Activated T-helper 1 cell treated with anti-CD3 and anti-CD28 coated beads, Interleukin-12 subunit alpha, Interleukin-12 subunit beta, Interleukin-2, Interleukin-4 antibody, amounts not matched to agents 30 ng/mL and 10 ng/mL and 1 ng/mL, durations not matched to agents 14 hours and 24 hours and 36 hours (primary cell): ENCODE measurements at regions not wholly inside any gene's neighbourhood (a gene's known extent, or its start where the extent isn't known, plus 50 kb on each side); places are given as distances from the start of the nearest gene placed in this dataset.
"Not testable (repeated sequence)": the region's sequence is repeated elsewhere in the genome, so short reads cannot be mapped to it uniquely, and the experiment has no call there.

Experiments
- DNase-seq: peaks from one replicate; pipeline ENCODE4 v3.0.0; 2021; ENCODE audit warnings: low spot score
- H3K27ac Mint-ChIP-seq: one replicate; pipeline ENCODE4 v1.8.0; 2021; ENCODE audit warnings: mild to moderate bottlenecking, mixed read lengths
- H3K27me3 Mint-ChIP-seq: one replicate; pipeline ENCODE4 v1.8.0; 2022; ENCODE audit warnings: mild to moderate bottlenecking, moderate library complexity, mixed read lengths; ENCODE audit not compliant: insufficient read depth
- H3K36me3 Mint-ChIP-seq: one replicate; pipeline ENCODE4 v1.8.0; 2021; ENCODE audit warnings: low read depth, mixed read lengths
- H3K4me1 Mint-ChIP-seq: one replicate; pipeline ENCODE4 v1.8.0; 2021; ENCODE audit warnings: low read depth, mixed read lengths
- H3K4me3 Mint-ChIP-seq: one replicate; pipeline ENCODE4 v1.8.0; 2021; ENCODE audit warnings: mild to moderate bottlenecking, moderate library complexity, mixed read lengths
- H3K9me3 Mint-ChIP-seq: one replicate; pipeline ENCODE4 v1.8.0; 2021; ENCODE audit warnings: mixed read lengths
- intact Hi-C: fragments of 100-400 bp; cut with micrococcal nuclease; formaldehyde crosslinking; loops from one replicate; pipeline ENCODE4 v1.15.1; 2024

DNA sequence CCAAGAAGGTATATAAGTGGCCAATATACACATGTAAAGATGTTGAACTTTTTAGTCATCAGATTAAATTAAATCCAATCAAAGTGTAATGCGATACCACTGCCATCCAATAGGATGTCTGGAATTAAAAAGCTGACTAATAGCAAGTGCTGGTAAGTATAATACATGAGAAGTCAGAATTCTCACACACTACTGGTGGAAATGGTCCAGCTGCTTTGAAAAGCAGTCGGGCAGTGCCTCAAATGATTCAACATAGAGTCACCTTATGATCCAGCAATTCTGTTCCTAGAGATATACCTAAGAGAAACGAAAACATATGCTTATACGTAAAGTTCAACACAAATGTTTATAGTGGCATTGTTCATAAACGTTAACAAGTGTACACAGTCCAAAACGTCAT lies 124.1 kb upstream of the MYT1L start:
- DNase-seq: no peak
- peaks cover 2% of the 10 kb centered on the region for H3K27me3 Mint-ChIP-seq
- H3K27ac Mint-ChIP-seq: no peak overlapping the region
- H3K4me3 Mint-ChIP-seq: no peak overlapping the region
- no peaks in the 10 kb centered on the region for H3K9me3 Mint-ChIP-seq
- no peaks in the 10 kb centered on the region for H3K36me3 Mint-ChIP-seq
- intact Hi-C loops: no loop called here
- no peaks in the 10 kb centered on the region for H3K4me1 Mint-ChIP-seq

DNA sequence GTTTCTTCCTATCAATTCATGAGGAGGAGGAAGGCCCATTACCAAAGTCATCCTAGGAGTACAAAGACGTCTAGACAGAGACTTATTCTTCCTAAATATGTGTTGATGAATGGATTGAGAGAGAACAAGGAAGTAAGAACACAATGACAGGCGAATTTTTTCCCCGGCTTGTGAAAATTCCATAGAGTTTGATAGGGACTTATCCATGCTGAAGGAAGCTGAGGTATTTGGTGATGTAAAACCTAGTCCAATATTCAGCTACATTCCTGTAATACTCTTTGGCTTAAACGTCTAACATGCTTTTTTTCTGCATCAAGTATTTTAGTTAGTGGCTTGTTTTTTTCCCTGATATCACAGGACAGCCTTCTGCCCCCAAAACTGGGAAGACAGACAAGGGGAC lies 121.9 kb upstream of the MYT1L start:
- intact Hi-C loops: no loop called here
- no peaks in the 10 kb centered on the region for H3K9me3 Mint-ChIP-seq
- no peak overlapping the region for H3K27ac Mint-ChIP-seq
- H3K27me3 Mint-ChIP-seq: no peaks in the 10 kb centered on the region
- no peak for DNase-seq
- H3K36me3 Mint-ChIP-seq: no peaks in the 10 kb centered on the region
- no peaks in the 10 kb centered on the region for H3K4me1 Mint-ChIP-seq
- H3K4me3 Mint-ChIP-seq: no peak overlapping the region

DNA sequence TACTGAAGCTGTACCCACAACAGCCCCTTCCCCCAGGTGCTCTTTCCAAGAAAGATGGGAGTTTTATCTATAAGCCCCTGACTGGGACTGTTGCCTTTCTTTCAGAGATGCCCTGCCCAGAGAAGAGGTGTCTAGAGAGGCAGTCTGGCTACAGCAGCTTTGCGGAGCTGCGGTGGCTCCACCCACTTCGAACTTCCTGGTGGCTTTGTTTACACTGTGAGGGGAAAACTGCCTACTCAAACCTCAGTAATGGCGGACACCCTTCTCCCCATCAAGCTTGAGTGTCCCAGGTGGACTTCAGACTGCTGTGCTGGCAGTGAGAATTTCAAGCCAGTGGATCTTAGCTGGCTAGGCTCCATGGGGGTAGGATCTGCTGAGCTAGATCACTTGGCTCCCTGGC lies 120.2 kb upstream of the MYT1L start:
- H3K4me1 Mint-ChIP-seq, H3K27me3 Mint-ChIP-seq, DNase-seq, H3K9me3 Mint-ChIP-seq, H3K36me3 Mint-ChIP-seq, intact Hi-C loops, H3K27ac Mint-ChIP-seq, H3K4me3 Mint-ChIP-seq: not testable (repeated sequence)

DNA sequence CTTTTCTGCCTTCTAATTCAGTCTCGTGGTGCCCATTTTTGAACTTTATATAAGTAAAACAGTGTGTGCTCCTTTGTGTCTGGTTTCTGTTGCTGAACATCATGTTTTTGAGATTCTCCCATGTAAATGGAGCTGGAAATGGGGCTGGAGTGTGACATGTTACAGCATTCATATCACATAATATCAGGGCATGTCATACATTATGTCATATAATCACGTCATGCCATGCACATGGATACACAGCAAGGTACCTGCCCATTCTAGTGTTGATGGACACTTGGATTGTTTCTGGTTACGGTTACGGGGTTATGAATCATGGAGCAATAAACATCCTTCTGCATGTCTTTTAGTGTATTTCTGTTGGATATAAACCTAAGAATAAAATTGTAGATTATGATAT lies 117.1 kb upstream of the MYT1L start:
- no peak for DNase-seq
- intact Hi-C loops: no loop called here
- Mint-ChIP-seq H3K36me3 (no peaks in the 10 kb centered on the region), H3K27ac (no peak overlapping the region), H3K9me3 (no peaks in the 10 kb centered on the region), H3K27me3 (no peaks in the 10 kb centered on the region), H3K4me1 (no peaks in the 10 kb centered on the region), H3K4me3 (no peak overlapping the region)

DNA sequence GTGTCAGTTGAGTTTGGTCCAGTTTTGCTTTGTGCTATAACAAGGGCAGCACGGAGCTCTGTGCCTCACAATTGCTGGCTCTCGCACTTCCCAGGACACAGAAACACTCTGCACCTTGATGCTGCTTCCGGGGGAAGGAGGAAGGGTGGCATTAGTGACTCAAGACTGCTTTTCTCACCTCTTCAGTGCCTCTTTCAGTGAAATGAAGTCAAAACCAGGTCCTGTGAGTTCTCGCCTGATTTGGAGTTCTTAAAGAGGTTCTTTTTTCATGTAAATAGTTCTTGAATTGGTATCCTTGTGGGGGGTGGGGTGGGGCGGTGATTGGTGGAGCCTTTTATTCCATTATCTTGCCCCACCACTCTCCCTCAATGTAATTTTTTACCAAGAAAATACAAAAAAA lies 91.5 kb upstream of the MYT1L start:
- intact Hi-C loops: no loop called here
- no peaks in the 10 kb centered on the region for H3K36me3 Mint-ChIP-seq
- no peaks in the 10 kb centered on the region for H3K27me3 Mint-ChIP-seq
- no peak overlapping the region for H3K4me3 Mint-ChIP-seq
- H3K27ac Mint-ChIP-seq: no peak overlapping the region
- H3K4me1 Mint-ChIP-seq: no peaks in the 10 kb centered on the region
- H3K9me3 Mint-ChIP-seq: no peaks in the 10 kb centered on the region
- no peak for DNase-seq

DNA sequence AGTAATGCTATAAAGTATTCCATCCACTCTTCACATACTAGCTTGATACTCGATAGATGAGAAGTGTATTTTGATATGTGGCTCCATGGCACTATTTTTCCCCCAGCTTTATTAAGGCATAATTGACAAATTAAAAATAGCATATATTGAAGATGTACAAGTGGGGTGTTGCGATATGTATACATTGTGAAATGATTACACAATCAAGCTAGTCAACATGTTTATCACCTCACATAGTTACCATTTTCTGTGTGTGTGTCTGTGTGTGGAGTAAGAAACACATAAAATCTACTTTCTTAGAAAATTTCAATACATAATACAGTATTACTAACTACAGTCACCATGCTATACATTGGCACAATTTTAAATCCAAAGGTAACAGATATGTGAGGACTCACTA lies 82.5 kb upstream of the MYT1L start:
- DNase-seq: no peak
- intact Hi-C loops: no loop called here
- H3K27me3 Mint-ChIP-seq: no peaks in the 10 kb centered on the region
- H3K36me3 Mint-ChIP-seq: no peaks in the 10 kb centered on the region
- H3K9me3 Mint-ChIP-seq: no peaks in the 10 kb centered on the region
- H3K27ac Mint-ChIP-seq: no peak overlapping the region
- H3K4me1 Mint-ChIP-seq: no peaks in the 10 kb centered on the region
- H3K4me3 Mint-ChIP-seq: no peak overlapping the region

DNA sequence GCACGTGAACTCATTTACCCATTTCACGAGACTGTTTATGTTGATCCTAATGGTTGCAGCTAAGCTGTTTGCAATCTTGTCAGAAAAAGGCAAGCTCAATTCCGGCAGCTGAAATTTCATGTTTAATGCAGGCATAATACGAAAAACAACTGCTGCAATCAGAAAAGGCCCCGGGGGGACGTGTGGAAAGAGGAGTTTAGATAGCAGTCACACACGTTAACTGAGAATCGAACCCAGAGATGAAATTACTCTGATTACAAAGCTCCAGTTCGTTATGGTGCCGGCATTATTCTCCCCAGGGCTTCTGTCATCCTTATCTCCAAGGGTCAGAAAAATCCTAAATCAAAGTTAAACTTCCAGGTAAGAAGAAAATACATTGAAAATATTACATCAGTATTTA lies 79.9 kb upstream of the MYT1L start:
- intact Hi-C loops: no loop called here
- no peaks in the 10 kb centered on the region for H3K27me3 Mint-ChIP-seq
- no peaks in the 10 kb centered on the region for H3K4me1 Mint-ChIP-seq
- H3K9me3 Mint-ChIP-seq: peaks cover 6% of the 10 kb centered on the region
- H3K36me3 Mint-ChIP-seq: no peaks in the 10 kb centered on the region
- DNase-seq: no peak
- no peak overlapping the region for H3K27ac Mint-ChIP-seq
- no peak overlapping the region for H3K4me3 Mint-ChIP-seq

DNA sequence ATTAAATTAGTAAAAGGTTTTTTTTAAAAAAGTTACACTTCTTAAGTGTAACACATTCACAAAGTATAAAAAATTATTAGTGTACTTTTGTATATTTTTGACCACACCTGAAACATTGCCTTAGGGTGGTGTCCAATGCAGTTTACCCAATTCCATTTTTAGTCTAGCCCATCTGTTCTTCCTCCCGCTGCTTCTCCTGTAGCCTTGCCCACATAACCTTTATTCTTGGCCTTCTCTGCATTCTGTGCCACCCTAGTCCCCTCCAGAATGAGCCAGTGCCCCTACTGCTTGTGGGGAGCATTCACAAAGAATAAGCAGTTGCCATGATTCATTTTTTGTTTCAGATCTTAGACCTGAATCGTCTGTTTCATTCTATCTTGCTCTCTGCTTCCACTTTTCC lies 78.4 kb upstream of the MYT1L start:
- H3K9me3 Mint-ChIP-seq: peaks cover 12% of the 10 kb centered on the region
- H3K27me3 Mint-ChIP-seq: no peaks in the 10 kb centered on the region
- no peaks in the 10 kb centered on the region for H3K36me3 Mint-ChIP-seq
- H3K27ac Mint-ChIP-seq: no peak overlapping the region
- intact Hi-C loops: no loop called here
- no peak overlapping the region for H3K4me3 Mint-ChIP-seq
- no peaks in the 10 kb centered on the region for H3K4me1 Mint-ChIP-seq
- no peak for DNase-seq

DNA sequence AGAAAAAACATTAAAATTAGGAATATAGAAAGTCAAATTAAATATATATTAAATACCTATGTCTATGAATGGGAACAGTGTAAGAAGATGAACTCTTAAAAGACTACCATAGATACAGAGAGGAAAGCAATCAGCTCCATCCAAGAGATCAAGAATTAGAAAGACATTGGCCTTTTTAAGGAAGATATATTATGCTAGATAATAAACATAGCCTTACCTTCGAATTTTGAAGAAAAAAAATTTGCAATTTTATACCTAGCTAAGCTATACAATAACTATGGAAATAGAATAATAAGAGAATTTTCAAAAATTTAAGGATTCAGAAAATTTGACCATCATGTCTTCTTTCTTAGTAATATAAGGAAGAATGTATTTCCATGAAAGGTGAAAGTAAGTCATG lies 74.7 kb upstream of the MYT1L start:
- H3K9me3 Mint-ChIP-seq: peaks cover 12% of the 10 kb centered on the region
- no peaks in the 10 kb centered on the region for H3K27me3 Mint-ChIP-seq
- H3K4me3 Mint-ChIP-seq: no peak overlapping the region
- H3K36me3 Mint-ChIP-seq: no peaks in the 10 kb centered on the region
- no peaks in the 10 kb centered on the region for H3K4me1 Mint-ChIP-seq
- H3K27ac Mint-ChIP-seq: no peak overlapping the region
- DNase-seq: no peak
- intact Hi-C loops: no loop called here

DNA sequence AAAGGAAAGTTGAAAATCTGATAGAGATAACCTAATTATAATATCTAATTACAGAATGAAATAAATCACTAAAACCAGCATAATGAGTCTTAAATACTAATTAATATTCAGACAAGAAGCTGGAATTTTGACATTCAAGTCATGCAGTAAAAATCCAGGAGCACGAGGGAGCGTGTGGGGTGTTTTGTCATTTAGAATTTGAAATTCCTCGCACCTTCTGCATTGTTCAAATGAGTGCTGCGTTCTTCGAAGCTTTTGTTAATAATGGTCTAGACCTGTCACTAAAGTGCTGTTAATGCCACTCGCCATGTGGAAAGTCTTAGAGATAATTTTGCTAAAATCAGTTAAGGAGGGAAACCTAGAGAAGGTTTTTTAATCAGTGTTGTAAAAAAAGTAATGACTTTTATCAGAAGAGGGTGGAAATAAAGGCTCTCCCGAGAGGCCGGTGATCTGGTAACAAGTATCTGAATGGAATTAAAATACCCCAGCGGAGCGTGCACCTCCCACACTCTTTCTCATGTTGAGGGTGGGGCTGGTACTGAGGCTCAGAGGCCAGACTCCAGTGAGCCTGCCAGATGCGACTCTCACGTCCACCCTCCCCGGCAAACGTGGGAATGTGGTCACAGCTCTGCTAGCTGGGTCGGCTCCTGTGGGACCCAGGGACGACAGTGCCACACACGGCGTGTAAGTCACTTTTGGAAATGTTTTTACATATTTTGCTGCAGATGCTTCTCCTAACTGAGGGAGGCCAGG lies 69.4 kb upstream of the MYT1L start:
- intact Hi-C loops: no loop called here
- Mint-ChIP-seq H3K4me3 (no peak overlapping the region), H3K27me3 (no peaks in the 10 kb centered on the region), H3K36me3 (no peaks in the 10 kb centered on the region), H3K27ac (no peak overlapping the region), H3K9me3 (peaks cover 3% of the 10 kb centered on the region), H3K4me1 (no peaks in the 10 kb centered on the region)
- no peak for DNase-seq

DNA sequence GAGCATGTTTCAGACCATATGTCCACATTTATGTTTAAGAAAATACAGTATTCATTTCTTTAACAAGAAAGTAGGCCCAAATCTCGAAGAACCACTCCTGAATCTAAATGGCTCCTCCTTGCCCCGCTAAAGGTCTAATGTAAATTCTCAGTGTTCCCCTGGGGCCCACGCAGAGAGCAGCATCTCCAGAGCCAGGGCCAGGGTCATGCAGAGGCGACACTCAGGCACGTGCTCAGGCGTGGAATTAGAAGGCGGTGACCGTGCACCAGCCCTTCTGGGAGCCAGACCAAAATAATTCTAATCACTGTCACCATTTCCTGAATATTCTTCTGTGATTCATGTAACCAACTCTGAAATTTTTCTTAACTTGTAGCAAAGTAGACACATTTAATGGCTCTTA lies 68.3 kb upstream of the MYT1L start:
- Mint-ChIP-seq H3K27ac (no peak overlapping the region), H3K4me1 (no peaks in the 10 kb centered on the region), H3K36me3 (no peaks in the 10 kb centered on the region), H3K4me3 (no peak overlapping the region), H3K27me3 (no peaks in the 10 kb centered on the region), H3K9me3 (peaks cover 6% of the 10 kb centered on the region)
- DNase-seq: no peak
- intact Hi-C loops: no loop called here

DNA sequence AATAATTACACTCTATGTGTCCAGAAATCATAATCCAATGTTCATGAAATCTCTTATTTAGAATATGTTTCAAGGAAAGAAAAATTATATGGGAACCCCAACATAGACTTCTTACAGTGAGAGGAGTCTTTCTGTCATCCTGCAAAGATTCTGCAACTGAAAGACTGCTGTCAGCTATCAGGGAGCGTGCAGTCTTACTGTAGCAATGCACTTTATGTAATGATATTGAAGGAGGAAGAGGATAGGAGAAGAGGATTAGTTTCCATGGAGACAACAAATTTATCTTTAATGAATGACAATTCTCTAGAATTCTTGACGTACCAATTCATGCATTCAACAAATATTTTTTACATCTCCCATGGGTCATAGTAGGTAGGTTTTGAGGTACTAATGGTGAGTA lies 61.3 kb upstream of the MYT1L start:
- no peak for DNase-seq
- Mint-ChIP-seq H3K4me1 (no peaks in the 10 kb centered on the region), H3K9me3 (peaks cover 15% of the 10 kb centered on the region), H3K4me3 (no peak overlapping the region), H3K27me3 (no peaks in the 10 kb centered on the region), H3K27ac (no peak overlapping the region), H3K36me3 (no peaks in the 10 kb centered on the region)
- intact Hi-C loops: no loop called here

DNA sequence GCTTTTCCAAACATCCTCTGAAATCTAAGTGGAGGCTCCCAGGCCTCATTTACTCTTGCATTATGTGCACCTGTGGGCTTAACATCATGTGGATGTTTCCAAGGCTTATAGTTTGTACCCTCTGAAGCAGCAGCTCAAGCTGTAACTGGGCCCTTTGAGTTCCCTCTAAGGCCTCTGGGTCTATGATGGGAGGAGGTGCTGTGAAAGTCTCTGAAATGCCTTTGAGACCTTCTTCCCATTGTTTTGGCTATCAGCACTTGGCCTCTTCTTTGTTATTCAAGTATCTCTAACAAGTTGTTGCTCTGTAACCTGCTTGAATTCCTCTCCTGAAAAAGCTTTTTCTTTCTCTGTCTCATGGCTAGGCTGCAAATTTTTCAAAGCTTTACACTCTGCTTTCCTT lies 58.1 kb upstream of the MYT1L start:
- Mint-ChIP-seq H3K4me3 (no peak overlapping the region), H3K9me3 (peaks cover 9% of the 10 kb centered on the region), H3K27me3 (peaks cover 2% of the 10 kb centered on the region), H3K27ac (no peak overlapping the region), H3K36me3 (no peaks in the 10 kb centered on the region), H3K4me1 (no peaks in the 10 kb centered on the region)
- intact Hi-C loops: no loop called here
- no peak for DNase-seq
